ENCODE measurements at regions not wholly inside any gene's neighbourhood (a gene's known extent, or its start where the extent isn't known, plus 50 kb on each side); places are given as distances from the start of the nearest gene placed in this dataset.

DNA sequence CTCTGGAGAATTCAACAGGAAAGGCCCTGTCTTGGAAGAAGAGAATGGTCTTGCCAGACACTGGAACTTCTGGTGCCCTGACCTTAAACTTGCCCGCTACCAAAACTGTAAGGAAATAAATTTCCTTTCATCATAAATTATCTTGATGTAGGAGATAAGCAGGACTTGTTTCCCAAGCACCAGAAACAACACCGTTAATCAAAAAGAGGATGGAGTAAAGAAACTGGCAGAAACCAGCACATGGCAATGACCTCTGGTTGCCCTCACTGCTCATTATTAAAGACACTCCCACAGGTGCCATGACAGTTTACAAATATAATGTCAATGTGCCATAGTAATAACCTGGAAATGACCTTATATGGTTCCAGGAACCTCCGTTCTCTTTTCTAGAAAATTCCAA lies 426.1 kb downstream of the EDEM1 start:
- no peaks in the 10 kb centered on the region for H3K79me2 ChIP-seq (ENCODE audit: insufficient read depth, low read length)
- H2AFZ ChIP-seq (ENCODE audit: low read depth, low read length), result no peak overlapping the region
- H3K4me2 ChIP-seq (ENCODE audit: low read length), result no peak overlapping the region
- Mint-ChIP-seq H3K36me3 (ENCODE audit: low read depth, unreplicated experiment) (no peaks in the 10 kb centered on the region), H3K9me3 (ENCODE audit: unreplicated experiment) (peaks cover 3% of the 10 kb centered on the region), H3K4me1 (ENCODE audit: low read depth, unreplicated experiment) (no peaks in the 10 kb centered on the region), H3K4me3 (ENCODE audit: unreplicated experiment) (no peak overlapping the region), H3K27me3 (ENCODE audit: low read depth, unreplicated experiment) (no peaks in the 10 kb centered on the region), H3K27ac (ENCODE audit: unreplicated experiment) (no peak overlapping the region)
- H3K9ac ChIP-seq (ENCODE audit: low read length), result no peak overlapping the region
- DNase-seq (ENCODE audit: low read depth) (no peak), FAIRE-seq (no peak)
- H4K20me1 ChIP-seq (ENCODE audit: insufficient read depth, low read length), result no peaks in the 10 kb centered on the region
- no peaks in the 10 kb centered on the region for H3K27me3 ChIP-seq (ENCODE audit: insufficient read depth, low read length)
- H3K36me3 ChIP-seq (ENCODE audit: insufficient read depth, low read length), result no peaks in the 10 kb centered on the region
- H3K4me3 ChIP-seq (ENCODE audit: insufficient read depth, low read depth, low read length), result no peak overlapping the region
- TF ChIP-seq, protein P1, sequence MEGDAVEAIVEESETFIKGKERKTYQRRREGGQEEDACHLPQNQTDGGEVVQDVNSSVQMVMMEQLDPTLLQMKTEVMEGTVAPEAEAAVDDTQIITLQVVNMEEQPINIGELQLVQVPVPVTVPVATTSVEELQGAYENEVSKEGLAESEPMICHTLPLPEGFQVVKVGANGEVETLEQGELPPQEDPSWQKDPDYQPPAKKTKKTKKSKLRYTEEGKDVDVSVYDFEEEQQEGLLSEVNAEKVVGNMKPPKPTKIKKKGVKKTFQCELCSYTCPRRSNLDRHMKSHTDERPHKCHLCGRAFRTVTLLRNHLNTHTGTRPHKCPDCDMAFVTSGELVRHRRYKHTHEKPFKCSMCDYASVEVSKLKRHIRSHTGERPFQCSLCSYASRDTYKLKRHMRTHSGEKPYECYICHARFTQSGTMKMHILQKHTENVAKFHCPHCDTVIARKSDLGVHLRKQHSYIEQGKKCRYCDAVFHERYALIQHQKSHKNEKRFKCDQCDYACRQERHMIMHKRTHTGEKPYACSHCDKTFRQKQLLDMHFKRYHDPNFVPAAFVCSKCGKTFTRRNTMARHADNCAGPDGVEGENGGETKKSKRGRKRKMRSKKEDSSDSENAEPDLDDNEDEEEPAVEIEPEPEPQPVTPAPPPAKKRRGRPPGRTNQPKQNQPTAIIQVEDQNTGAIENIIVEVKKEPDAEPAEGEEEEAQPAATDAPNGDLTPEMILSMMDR (IDR thresholded peaks at IDR 0.05; ENCODE audit: insufficient read depth, low read depth, low read length), result no peak
- no peak for TF ChIP-seq EZH2 (IDR thresholded peaks at IDR 0.05; ENCODE audit: insufficient read depth, low read length)
- H3K9me3 ChIP-seq (ENCODE audit: insufficient read depth, low read depth, low read length), result no peaks in the 10 kb centered on the region
- H3K27ac ChIP-seq (ENCODE audit: low read depth, low read length), result no peak overlapping the region
- H3K4me1 ChIP-seq (ENCODE audit: insufficient read depth, low read length), result no peaks in the 10 kb centered on the region

DNA sequence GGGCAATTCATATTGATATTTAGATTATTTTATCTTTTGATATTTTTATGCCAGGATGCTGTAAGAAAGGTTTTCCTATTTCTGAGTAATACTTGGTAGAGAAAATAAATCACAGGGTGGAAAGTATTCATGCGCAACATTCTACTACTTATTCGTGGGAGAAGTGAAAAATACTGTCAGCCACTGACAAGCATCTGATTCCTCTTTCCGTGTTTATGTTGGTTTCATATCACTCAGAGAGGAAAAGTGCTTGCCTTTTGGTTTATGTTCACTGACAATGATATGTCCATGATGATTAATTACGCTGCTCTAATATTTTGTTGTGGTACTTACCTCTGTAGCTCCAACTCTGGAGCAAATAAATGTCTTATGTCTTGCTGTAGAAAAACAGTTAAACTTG lies 429.4 kb downstream of the EDEM1 start:
- H3K4me1 Mint-ChIP-seq (ENCODE audit: low read depth, unreplicated experiment), result no peaks in the 10 kb centered on the region
- no peaks in the 10 kb centered on the region for H3K27me3 ChIP-seq (ENCODE audit: insufficient read depth, low read length)
- H3K4me3 ChIP-seq (ENCODE audit: insufficient read depth, low read depth, low read length), result no peak overlapping the region
- FAIRE-seq, result no peak
- H3K36me3 ChIP-seq (ENCODE audit: insufficient read depth, low read length), result no peaks in the 10 kb centered on the region
- no peak overlapping the region for H3K27ac ChIP-seq (ENCODE audit: low read depth, low read length)
- TF ChIP-seq, protein P1 (IDR thresholded peaks at IDR 0.05; ENCODE audit: insufficient read depth, low read depth, low read length), result no peak
- TF ChIP-seq EZH2 (IDR thresholded peaks at IDR 0.05; ENCODE audit: insufficient read depth, low read length), result no peak
- peaks cover 1% of the 10 kb centered on the region for H3K9me3 Mint-ChIP-seq (ENCODE audit: unreplicated experiment)
- no peaks in the 10 kb centered on the region for H3K36me3 Mint-ChIP-seq (ENCODE audit: low read depth, unreplicated experiment)
- no peak overlapping the region for H3K9ac ChIP-seq (ENCODE audit: low read length)
- H3K4me2 ChIP-seq (ENCODE audit: low read length), result no peak overlapping the region
- H3K79me2 ChIP-seq (ENCODE audit: insufficient read depth, low read length), result no peaks in the 10 kb centered on the region
- no peak overlapping the region for H3K27ac Mint-ChIP-seq (ENCODE audit: unreplicated experiment)
- no peaks in the 10 kb centered on the region for H4K20me1 ChIP-seq (ENCODE audit: insufficient read depth, low read length)
- H3K27me3 Mint-ChIP-seq (ENCODE audit: low read depth, unreplicated experiment), result no peaks in the 10 kb centered on the region
- H3K4me1 ChIP-seq (ENCODE audit: insufficient read depth, low read length), result no peaks in the 10 kb centered on the region
- H2AFZ ChIP-seq (ENCODE audit: low read depth, low read length), result no peak overlapping the region
- H3K4me3 Mint-ChIP-seq (ENCODE audit: unreplicated experiment), result no peak overlapping the region
- DNase-seq (ENCODE audit: low read depth), result no peak
- peaks cover 5% of the 10 kb centered on the region for H3K9me3 ChIP-seq (ENCODE audit: insufficient read depth, low read depth, low read length)

DNA sequence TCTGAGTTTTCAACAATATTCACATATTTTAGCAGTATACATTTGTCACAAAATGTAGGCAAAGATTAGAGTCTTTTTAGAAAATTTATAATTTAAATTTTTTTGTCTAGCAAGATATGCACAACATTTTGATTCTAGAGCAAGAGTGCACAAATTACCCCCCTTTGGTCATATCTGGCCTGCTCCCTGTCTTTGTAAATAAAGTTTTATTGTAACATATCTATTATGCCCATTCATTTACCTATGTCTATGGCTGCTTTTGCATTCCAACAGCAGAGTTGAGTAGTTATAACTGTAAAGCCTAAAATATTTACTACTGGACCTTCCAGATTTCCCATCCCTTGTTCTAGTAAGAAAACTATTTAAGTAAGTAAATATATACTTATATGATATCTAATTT lies 430.7 kb downstream of the EDEM1 start:
- H3K4me3 Mint-ChIP-seq (ENCODE audit: unreplicated experiment), result no peak overlapping the region
- FAIRE-seq, result no peak

More for the DNA sequence above, 430.7 kb downstream of the EDEM1 start:
- no peaks in the 10 kb centered on the region for H3K36me3 ChIP-seq (ENCODE audit: insufficient read depth, low read length)
- Mint-ChIP-seq H3K27ac (ENCODE audit: unreplicated experiment) (no peak overlapping the region), H3K36me3 (ENCODE audit: low read depth, unreplicated experiment) (no peaks in the 10 kb centered on the region), H3K9me3 (ENCODE audit: unreplicated experiment) (peaks cover 1% of the 10 kb centered on the region), H3K4me1 (ENCODE audit: low read depth, unreplicated experiment) (no peaks in the 10 kb centered on the region), H3K27me3 (ENCODE audit: low read depth, unreplicated experiment) (no peaks in the 10 kb centered on the region)
- no peak overlapping the region for H3K27ac ChIP-seq (ENCODE audit: low read depth, low read length)
- H3K4me3 ChIP-seq (ENCODE audit: insufficient read depth, low read depth, low read length), result no peak overlapping the region
- TF ChIP-seq, protein P1 (IDR thresholded peaks at IDR 0.05; ENCODE audit: insufficient read depth, low read depth, low read length), result no peak
- TF ChIP-seq EZH2 (IDR thresholded peaks at IDR 0.05; ENCODE audit: insufficient read depth, low read length), result no peak
- no peaks in the 10 kb centered on the region for H4K20me1 ChIP-seq (ENCODE audit: insufficient read depth, low read length)
- no peaks in the 10 kb centered on the region for H3K4me1 ChIP-seq (ENCODE audit: insufficient read depth, low read length)
- no peaks in the 10 kb centered on the region for H3K79me2 ChIP-seq (ENCODE audit: insufficient read depth, low read length)
- H3K27me3 ChIP-seq (ENCODE audit: insufficient read depth, low read length), result no peaks in the 10 kb centered on the region
- H2AFZ ChIP-seq (ENCODE audit: low read depth, low read length), result no peak overlapping the region
- no peak overlapping the region for H3K4me2 ChIP-seq (ENCODE audit: low read length)
- peaks cover 5% of the 10 kb centered on the region for H3K9me3 ChIP-seq (ENCODE audit: insufficient read depth, low read depth, low read length)
- H3K9ac ChIP-seq (ENCODE audit: low read length), result no peak overlapping the region
- DNase-seq (ENCODE audit: low read depth), result no peak
